ENCODE measurements at regions not wholly inside any gene's neighbourhood (a gene's known extent, or its start where the extent isn't known, plus 50 kb on each side); places are given as distances from the start of the nearest gene placed in this dataset.

DNA sequence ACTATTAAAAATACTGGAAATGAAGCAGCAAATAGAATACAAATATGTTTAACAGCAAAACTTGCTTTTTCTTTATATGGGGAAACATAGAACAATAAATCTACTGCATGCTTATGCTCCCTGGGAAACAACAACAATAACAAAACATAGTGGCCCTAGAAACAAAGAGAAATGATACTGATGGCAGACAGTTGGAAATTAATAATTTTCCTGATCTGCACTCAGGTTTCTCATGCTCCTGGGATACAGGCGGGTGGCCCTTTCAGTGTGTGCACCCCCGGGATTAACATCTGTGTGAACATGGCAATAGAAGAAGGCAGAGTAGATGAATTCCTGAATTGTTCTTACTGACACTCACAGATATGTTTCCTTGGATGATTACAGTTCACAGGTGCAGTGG is 209.2 kb upstream of the TBX18 start:
- no peak overlapping the region for H3K14ac ChIP-seq (replicated peaks; ENCODE audit: low read depth, low read length)
- H3K18ac ChIP-seq (ENCODE audit: low read depth, low read length) = no peak overlapping the region
- no peak overlapping the region for H2BK120ac ChIP-seq (ENCODE audit: low read depth, low read length)
- H4K20me1 ChIP-seq (ENCODE audit: insufficient read depth, low read length) = no peaks in the 10 kb centered on the region
- no peaks in the 10 kb centered on the region for H3K79me1 ChIP-seq (ENCODE audit: low read depth in 1 of 2, low read length in 2 of 2)
- H2AK5ac ChIP-seq (ENCODE audit: low read depth, low read length) = no peak overlapping the region
- no peak for DNase-seq
- TF ChIP-seq FOS (IDR thresholded peaks at IDR 0.05; ENCODE audit: low read depth, low read length) (no peak), RCOR1 (IDR thresholded peaks at IDR 0.05; ENCODE audit: insufficient replicate concordance, low read length) (no peak), SMC3 (IDR thresholded peaks at IDR 0.05; ENCODE audit: low read depth, low read length) (no peak), MAZ (IDR thresholded peaks at IDR 0.05; ENCODE audit: borderline replicate concordance, low read depth, low read length) (no peak), RAD21 (IDR thresholded peaks at IDR 0.05; ENCODE audit: low read length) (no peak), CHD1 (IDR thresholded peaks at IDR 0.05; ENCODE audit: low read depth, low read length) (no peak), MXI1 (IDR thresholded peaks at IDR 0.05; ENCODE audit: borderline replicate concordance, low read depth, low read length) (no peak), RFX5 (IDR thresholded peaks at IDR 0.05; ENCODE audit: low read depth, low read length) (no peak), BHLHE40 (IDR thresholded peaks at IDR 0.05; ENCODE audit: low read depth, low read length) (no peak), POLR2A (IDR thresholded peaks at IDR 0.05; ENCODE audit: low read depth, low read length) (no peak), CEBPB (IDR thresholded peaks at IDR 0.05; ENCODE audit: low read depth, low read length) (no peak), NFE2L2 (IDR thresholded peaks at IDR 0.05; ENCODE audit: low read depth, low read length) (no peak), USF2 (IDR thresholded peaks at IDR 0.05; ENCODE audit: low read depth, low read length) (no peak), MAFK (IDR thresholded peaks at IDR 0.05; ENCODE audit: low read depth, low read length) (no peak)
- TF ChIP-seq, protein P1, sequence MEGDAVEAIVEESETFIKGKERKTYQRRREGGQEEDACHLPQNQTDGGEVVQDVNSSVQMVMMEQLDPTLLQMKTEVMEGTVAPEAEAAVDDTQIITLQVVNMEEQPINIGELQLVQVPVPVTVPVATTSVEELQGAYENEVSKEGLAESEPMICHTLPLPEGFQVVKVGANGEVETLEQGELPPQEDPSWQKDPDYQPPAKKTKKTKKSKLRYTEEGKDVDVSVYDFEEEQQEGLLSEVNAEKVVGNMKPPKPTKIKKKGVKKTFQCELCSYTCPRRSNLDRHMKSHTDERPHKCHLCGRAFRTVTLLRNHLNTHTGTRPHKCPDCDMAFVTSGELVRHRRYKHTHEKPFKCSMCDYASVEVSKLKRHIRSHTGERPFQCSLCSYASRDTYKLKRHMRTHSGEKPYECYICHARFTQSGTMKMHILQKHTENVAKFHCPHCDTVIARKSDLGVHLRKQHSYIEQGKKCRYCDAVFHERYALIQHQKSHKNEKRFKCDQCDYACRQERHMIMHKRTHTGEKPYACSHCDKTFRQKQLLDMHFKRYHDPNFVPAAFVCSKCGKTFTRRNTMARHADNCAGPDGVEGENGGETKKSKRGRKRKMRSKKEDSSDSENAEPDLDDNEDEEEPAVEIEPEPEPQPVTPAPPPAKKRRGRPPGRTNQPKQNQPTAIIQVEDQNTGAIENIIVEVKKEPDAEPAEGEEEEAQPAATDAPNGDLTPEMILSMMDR (conservative IDR thresholded peaks at IDR 0.05; ENCODE audit: low read depth, low read length) = no peak
- TF ChIP-seq, protein P2, sequence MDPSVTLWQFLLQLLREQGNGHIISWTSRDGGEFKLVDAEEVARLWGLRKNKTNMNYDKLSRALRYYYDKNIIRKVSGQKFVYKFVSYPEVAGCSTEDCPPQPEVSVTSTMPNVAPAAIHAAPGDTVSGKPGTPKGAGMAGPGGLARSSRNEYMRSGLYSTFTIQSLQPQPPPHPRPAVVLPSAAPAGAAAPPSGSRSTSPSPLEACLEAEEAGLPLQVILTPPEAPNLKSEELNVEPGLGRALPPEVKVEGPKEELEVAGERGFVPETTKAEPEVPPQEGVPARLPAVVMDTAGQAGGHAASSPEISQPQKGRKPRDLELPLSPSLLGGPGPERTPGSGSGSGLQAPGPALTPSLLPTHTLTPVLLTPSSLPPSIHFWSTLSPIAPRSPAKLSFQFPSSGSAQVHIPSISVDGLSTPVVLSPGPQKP (IDR thresholded peaks at IDR 0.05; ENCODE audit: borderline replicate concordance, low read depth, low read length) = no peak
- no TSS peak for BruUV-seq (replicated peaks)
- H3K9me3 ChIP-seq (ENCODE audit: control insufficient read depth, insufficient read depth, low read length) = peaks cover 2% of the 10 kb centered on the region; the same call in 1 of the 2 replicates
- no peaks in the 10 kb centered on the region for H3K36me3 ChIP-seq (ENCODE audit: control insufficient read depth, insufficient read depth, low read length)
- no peak overlapping the region for H3K56ac ChIP-seq (ENCODE audit: extremely low read depth, insufficient read depth, low read length)
- WGBS, 2 experiments (ENCODE audit: extremely low coverage in 2 of 2, insufficient read length in 1 of 2) = no CpG with 5 or more reads among the region's 2 CpGs
- no peak overlapping the region for H3K23ac ChIP-seq (ENCODE audit: low read depth, low read length)
- H3K4me3 ChIP-seq (ENCODE audit: insufficient read depth, low read depth, low read length) = no peak overlapping the region
- H3K27me3 ChIP-seq (ENCODE audit: control insufficient read depth, insufficient read depth, low read length) = no peaks in the 10 kb centered on the region
- H3K4ac ChIP-seq (ENCODE audit: low read depth, low read length) = no peak overlapping the region
- ATAC-seq (ENCODE audit: low read depth) = no peak
- H2BK20ac ChIP-seq (ENCODE audit: low read depth, low read length) = no peak overlapping the region
- no peak overlapping the region for H3K27ac ChIP-seq (ENCODE audit: insufficient read depth, low read length)
- H2BK5ac ChIP-seq (ENCODE audit: low read depth, low read length, poor library complexity, severe bottlenecking) = no peak overlapping the region
- dilution Hi-C loops (cut with HindIII; ENCODE audit: low sequenced_read_pairs, unreplicated experiment) = no loop called here
- ChIA-PET CTCF (no interaction called here), POLR2A (ENCODE audit: unreplicated experiment) (no interaction called here)
- intact Hi-C loops (cut with micrococcal nuclease) = no loop called here
- H3K4me2 ChIP-seq (ENCODE audit: low read depth, low read length) = no peak overlapping the region
- no peak overlapping the region for H2AFZ ChIP-seq (replicated peaks; ENCODE audit: low read length, poor library complexity)
- no peak overlapping the region for H4K91ac ChIP-seq (ENCODE audit: insufficient read depth, low read depth, low read length)
- H2AK9ac ChIP-seq (replicated peaks; ENCODE audit: low read depth, low read length, poor library complexity) = no peak overlapping the region
- no peak overlapping the region for H3K9ac ChIP-seq (ENCODE audit: low read depth, low read length)
- no peaks in the 10 kb centered on the region for H3K4me1 ChIP-seq (ENCODE audit: control insufficient read depth, insufficient read depth, low read length)
- no peak overlapping the region for H2BK15ac ChIP-seq (ENCODE audit: low read depth, low read length)
- in situ Hi-C loops (cut with MboI; ENCODE audit: low sequenced_read_pairs) = no loop called here
- H4K5ac ChIP-seq (ENCODE audit: low read depth, low read length) = no peak overlapping the region
- no peak overlapping the region for H4K8ac ChIP-seq (ENCODE audit: low read depth in 2 of 2, low read length in 2 of 2)
- no peaks in the 10 kb centered on the region for H3K9me1 ChIP-seq (ENCODE audit: insufficient read depth, low read length)

Measured in IMR-90 (cell line).